Right cardiac atrium (tissue), 5 donors: ENCODE measurements at regions not wholly inside any gene's neighbourhood (a gene's known extent, or its start where the extent isn't known, plus 50 kb on each side); places are given as distances from the start of the nearest gene placed in this dataset.

Source experiments
- ATAC-seq, 2 donors: fragments of 200-7000 bp; cut with Tn5 transposase; one replicate each; pipeline versions ENCODE4 v1.8.0 to v1.9.1; 2020; ENCODE audit warnings: moderate library complexity in 2 of 2, mild to moderate bottlenecking in 1 of 2
- DNase-seq, 3 donors: peaks; one replicate each; pipeline ENCODE4 v3.0.0-alpha.2; 2020
- H3K27ac ChIP-seq: one replicate; pipeline ENCODE4 v1.5.1; 2013; ENCODE audit warnings: mild to moderate bottlenecking, low read length, control low read depth, moderate library complexity
- H3K27me3 ChIP-seq: one replicate; pipeline ENCODE4 v1.6.1; 2013; ENCODE audit not compliant: control insufficient read depth, insufficient read depth
- H3K4me1 ChIP-seq: one replicate; pipeline ENCODE4 v1.6.1; 2013; ENCODE audit warnings: low read length; ENCODE audit not compliant: control insufficient read depth, insufficient read depth
- H3K4me3 ChIP-seq: one replicate; pipeline ENCODE4 v1.5.1; 2013; ENCODE audit warnings: low read length, control low read depth
- H3K9me3 ChIP-seq: one replicate; pipeline ENCODE4 v1.6.1; 2013; ENCODE audit warnings: low read length; ENCODE audit not compliant: control insufficient read depth
- WGBS: extraction: QIAGEN DNeasy Blood & Tissue Kit; methylation state at CpG from one replicate; pipeline ENCODE4 v1.1.7; 2013; 5-methylcytosine and 5-hydroxymethylcytosine counted together
- intact Hi-C, 4 donors: fragments of 100-400 bp; cut with DNase I; formaldehyde crosslinking; loops; one replicate each; pipeline versions ENCODE4 v1.11.0 to v1.14.0; 2022 to 2023
- donor health status: healthy with polysubstance abuse.
- donor health status: DM: no; HTN: yes; CAD: no.
- donor health status: DM: no; HTN: no; CAD: no.
- donor health status: DM: no; HTN: yes; CAD: no; lungs with severe emphysema.
- donor health status: DM: yes; HTN: yes; CAD: no.

DNA sequence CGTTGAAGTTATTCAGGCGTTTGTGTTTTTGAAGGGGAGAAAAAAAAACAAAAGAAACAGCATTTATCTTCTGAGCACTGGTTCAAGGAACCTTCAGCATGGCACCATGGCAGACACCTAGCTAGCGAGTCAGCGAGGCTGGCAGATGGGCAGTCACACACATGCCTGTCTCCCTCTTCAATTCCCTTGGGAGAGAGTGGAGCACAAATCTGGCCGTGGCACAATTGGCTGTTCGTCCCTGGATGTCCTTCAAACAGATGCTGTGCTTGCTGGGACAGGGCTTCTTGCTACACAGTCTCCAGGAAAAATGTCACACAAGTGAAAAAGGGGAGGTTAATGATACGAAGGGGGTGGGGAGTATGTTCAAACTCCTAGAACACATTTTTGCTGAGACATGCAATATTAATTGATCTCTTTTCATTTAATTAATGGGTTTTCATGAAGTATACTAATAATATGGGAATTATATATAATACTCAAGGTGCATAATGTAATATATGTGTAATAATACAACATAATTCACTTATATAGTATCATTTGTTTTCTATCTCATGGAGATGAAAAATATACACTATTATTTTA is 1674.5 kb upstream of the SLC10A2 start:
- intact Hi-C loops: no loop called here
- Histone ChIP-seq H3K27me3 (no peaks in the 10 kb centered on the region), H3K9me3 (no peaks in the 10 kb centered on the region), H3K4me1 (no peaks in the 10 kb centered on the region), H3K4me3 (no peak overlapping the region), H3K27ac (no peak overlapping the region)
- DNase-seq (peak in 1 of 3 donors; percentile 29), ATAC-seq (no peak)
- 49% methylated on average over 7 of the region's 7 CpGs for WGBS

DNA sequence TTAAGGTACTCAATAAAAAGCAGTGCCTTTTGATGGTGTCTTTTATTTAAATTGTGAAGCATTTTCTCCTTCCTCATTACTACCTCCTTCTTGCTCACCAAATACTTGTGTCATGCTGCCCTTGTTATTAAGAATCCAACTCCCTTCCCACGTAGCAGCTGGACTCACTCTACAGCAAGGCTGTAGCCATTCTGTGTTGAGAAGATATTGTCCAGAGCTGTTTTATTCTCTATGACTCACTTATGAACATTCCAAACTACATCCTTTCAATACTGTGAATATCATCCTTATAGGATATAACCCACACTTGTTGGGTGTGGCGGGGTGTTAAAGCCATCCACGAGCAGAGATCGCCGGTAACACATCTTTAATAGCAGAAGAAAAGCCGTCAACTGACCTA is 1671.5 kb upstream of the SLC10A2 start:
- 68% methylated on average over 6 of the region's 6 CpGs for WGBS
- Histone ChIP-seq H3K9me3 (no peaks in the 10 kb centered on the region), H3K27me3 (no peaks in the 10 kb centered on the region), H3K4me1 (no peaks in the 10 kb centered on the region), H3K4me3 (no peak overlapping the region), H3K27ac (no peak overlapping the region)
- DNase-seq (no peak), ATAC-seq (no peak)
- intact Hi-C loops: no loop called here

DNA sequence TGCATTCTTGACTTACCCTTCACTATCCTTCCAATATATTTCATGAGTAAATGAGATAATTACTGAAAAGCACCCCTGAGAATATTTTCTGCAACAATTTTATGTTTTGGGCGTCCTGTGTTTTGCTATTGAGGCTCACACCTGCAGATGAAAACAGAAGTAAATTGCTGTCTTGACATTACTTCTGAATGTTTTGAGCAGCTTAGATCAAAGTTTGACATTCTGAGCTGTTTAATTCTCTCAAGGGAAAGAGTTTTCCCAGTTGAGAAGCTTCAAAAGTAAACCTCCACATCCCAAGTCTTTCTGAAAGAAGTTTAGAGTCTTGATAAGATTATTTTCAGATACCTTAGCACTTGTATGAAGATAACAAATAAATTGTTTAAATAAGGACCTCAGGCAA is 1667.2 kb upstream of the SLC10A2 start:
- ATAC-seq (no peak), DNase-seq (no peak)
- Histone ChIP-seq H3K4me3 (no peak overlapping the region), H3K4me1 (no peaks in the 10 kb centered on the region), H3K27ac (no peak overlapping the region), H3K9me3 (no peaks in the 10 kb centered on the region), H3K27me3 (no peaks in the 10 kb centered on the region)
- 77% methylated on average over 1 of the region's 1 CpG for WGBS
- intact Hi-C loops: no loop called here

DNA sequence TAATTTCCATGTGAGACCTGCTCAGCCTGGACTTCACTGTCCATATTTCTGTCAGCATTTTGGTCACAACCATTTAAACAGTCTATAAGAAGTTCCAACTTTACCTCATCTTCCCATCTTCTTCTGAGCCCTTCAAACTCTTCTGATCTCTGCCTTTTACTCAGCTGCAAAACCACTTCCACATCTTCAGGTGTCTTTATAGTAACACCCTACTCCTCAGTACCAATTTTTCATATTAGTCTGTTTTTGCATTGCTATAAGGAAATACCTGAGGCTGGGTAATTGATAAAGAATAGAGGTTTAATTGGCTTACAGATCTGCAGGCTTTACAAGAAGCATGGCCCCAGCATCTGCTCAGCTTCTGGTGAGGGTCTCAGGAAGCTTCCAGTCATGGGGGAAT is 1648.9 kb upstream of the SLC10A2 start:
- ATAC-seq (no peak), DNase-seq (no peak)
- H3K27me3 ChIP-seq: no peaks in the 10 kb centered on the region
- no peak overlapping the region for H3K27ac ChIP-seq
- no peaks in the 10 kb centered on the region for H3K4me1 ChIP-seq
- no peak overlapping the region for H3K4me3 ChIP-seq
- intact Hi-C loops: no loop called here
- H3K9me3 ChIP-seq: no peaks in the 10 kb centered on the region

DNA sequence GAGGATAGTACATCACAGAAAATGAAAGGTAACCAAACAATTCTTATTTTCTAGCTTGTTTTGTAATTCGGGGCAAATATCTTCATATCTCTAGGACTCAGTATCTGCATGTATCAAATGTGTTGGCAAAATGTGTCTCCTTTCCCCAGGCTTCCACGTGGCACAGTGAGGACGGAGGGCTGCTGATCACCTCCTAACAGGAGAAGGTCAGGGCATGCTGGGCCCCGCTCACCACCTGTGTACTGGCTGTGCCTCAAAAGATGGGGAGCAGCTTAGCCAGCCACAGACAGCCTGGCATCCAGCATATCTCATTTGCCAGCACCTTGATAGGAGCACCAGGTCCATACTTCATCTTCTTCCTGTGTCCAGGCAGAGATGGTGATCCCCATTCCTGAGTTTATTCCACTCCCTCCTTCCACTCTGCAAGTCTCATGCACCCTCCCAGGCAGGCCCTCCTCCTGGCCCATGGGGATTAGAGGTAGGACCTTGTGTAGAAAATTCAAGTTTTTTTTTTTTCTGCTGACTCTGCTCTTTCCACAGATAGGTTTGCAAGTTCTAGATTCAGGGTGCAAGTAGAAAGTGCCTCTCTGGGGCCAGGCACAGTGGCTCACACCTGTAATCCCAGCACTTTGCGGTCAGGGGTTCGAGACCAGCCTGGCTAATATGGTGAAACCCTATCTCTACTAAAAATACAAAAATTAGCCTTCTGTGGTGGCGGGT is 1639.0 kb upstream of the SLC10A2 start:
- H3K4me1 ChIP-seq: no peaks in the 10 kb centered on the region
- no peak overlapping the region for H3K4me3 ChIP-seq
- 90% methylated on average over 7 of the region's 7 CpGs for WGBS
- H3K9me3 ChIP-seq: no peaks in the 10 kb centered on the region
- intact Hi-C loops: no loop called here
- no peak overlapping the region for H3K27ac ChIP-seq
- DNase-seq (peak in 2 of 3 donors; percentile 23 to 30), ATAC-seq (no peak)
- no peaks in the 10 kb centered on the region for H3K27me3 ChIP-seq

DNA sequence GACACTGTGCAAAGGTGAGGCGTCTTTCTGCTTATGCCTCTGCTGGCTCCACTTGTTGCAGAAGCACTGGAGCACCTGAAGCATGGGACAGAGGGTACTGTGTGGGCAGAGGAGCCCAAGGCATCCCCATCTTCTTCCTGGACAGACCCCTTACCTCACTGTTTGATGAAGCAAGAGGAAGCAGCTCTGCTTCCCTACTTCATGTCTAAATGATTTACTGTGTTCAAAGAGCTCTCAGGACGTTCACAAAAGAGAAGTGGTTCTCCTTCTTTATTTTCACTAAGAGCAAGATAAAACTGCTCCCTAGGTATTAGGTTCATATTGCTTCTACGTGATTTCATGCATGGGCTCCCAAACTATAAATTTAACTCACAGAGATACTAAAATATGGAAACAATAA is 1635.4 kb upstream of the SLC10A2 start:
- H3K4me3 ChIP-seq: no peak overlapping the region
- H3K4me1 ChIP-seq: no peaks in the 10 kb centered on the region
- 66% methylated on average over 3 of the region's 3 CpGs for WGBS
- H3K27me3 ChIP-seq: no peaks in the 10 kb centered on the region
- no peak for ATAC-seq
- no peak for DNase-seq
- intact Hi-C loops: no loop called here
- no peak overlapping the region for H3K27ac ChIP-seq
- no peaks in the 10 kb centered on the region for H3K9me3 ChIP-seq

DNA sequence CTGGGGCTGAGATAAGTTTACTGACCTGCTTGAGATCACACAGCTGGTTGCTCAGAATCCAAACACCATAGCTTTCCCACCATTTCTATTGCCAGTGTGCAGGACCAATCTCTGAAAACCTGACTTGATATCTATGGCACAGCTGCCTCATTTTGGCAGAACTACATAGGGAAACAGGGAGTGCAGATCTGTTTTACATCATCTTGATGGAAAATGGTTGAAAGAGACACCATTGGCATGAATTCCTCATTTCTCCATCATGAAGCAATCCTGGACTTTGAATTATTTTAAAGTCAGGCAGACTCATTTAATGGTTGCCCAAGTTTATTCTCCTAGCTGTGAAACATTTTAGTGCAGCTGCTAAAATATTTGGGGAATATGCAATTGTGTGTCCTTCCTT is 1628.2 kb upstream of the SLC10A2 start:
- intact Hi-C loops: no loop called here
- H3K4me3 ChIP-seq: no peak overlapping the region
- no peaks in the 10 kb centered on the region for H3K9me3 ChIP-seq
- H3K27me3 ChIP-seq: no peaks in the 10 kb centered on the region
- no peaks in the 10 kb centered on the region for H3K4me1 ChIP-seq
- H3K27ac ChIP-seq: no peak overlapping the region
- ATAC-seq (no peak), DNase-seq (no peak)

DNA sequence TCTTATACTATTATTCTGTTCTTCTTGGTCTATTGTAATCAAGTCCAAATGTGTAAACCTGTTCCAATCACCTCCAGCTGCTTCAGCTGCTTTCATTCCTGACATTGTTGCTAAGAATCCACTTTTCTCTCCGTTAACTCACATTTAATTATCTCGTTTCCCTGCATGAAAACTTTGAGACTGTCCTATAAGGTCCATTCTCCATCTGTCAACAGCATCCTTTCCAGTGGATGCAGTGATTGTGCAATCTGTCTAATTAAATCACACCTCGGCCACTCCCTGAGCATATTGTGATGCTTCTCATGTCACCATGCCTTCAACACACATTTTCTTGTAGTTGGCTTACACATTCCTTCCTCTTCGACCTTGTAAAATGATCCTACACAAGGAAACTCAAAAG is 1626.9 kb upstream of the SLC10A2 start:
- ATAC-seq (no peak), DNase-seq (no peak)
- intact Hi-C loops: no loop called here
- Histone ChIP-seq H3K4me1 (no peaks in the 10 kb centered on the region), H3K4me3 (no peak overlapping the region), H3K27ac (no peak overlapping the region), H3K9me3 (no peaks in the 10 kb centered on the region), H3K27me3 (no peaks in the 10 kb centered on the region)
- 57% methylated on average over 4 of the region's 4 CpGs for WGBS

DNA sequence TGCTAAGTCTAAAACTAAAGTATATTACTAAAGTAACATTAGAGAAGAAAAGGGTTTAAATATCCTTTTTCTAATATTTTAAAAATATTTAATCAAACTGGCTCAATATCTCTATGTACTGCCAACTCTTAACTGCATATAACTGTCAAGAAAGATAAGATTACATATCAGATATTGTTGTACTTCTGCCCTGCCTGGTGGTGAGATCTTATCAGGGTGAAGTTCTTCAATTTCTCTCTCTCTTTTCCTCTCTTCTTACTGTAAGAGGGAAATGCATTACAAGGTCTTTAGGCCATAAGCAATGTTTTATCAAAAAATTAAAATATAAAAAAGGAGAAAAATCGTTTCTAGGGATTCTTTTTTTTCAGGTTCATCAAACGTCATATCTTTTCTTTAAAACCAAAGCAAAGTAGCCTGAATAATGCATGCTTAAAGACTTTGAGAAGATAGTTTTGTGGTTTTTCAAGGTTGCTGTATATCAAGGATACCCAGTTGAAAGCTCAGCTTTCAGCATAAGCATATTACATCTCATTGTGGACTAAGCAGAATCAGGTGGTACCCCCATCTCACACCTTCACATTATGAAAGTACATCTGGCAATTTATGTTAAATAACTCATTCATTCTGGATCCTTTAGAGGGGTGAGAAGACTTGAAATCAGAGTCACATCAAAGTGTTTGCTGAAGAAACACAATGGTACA is 1625.7 kb upstream of the SLC10A2 start:
- WGBS: 49% methylated on average over 2 of the region's 2 CpGs
- no peaks in the 10 kb centered on the region for H3K27me3 ChIP-seq

DNA sequence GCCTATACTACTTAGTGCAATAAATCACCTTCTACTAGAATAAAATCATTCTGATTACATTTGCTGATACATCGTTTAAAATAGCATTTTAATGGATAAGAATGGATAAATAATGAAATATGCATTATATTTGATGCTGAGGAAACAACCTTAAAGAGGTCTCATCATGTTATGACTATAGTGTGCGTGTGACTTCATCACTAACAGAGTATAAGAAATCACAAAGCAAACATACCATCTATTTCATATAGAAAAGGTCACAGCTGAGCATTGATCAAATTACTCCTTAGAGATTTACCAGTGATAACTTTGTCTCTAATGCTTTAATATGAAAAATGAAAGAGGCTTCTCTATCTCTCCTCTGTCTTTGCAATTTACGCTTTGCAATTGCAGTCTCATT is 1620.3 kb upstream of the SLC10A2 start:
- Histone ChIP-seq H3K9me3 (no peaks in the 10 kb centered on the region), H3K27me3 (no peaks in the 10 kb centered on the region), H3K4me1 (no peaks in the 10 kb centered on the region), H3K27ac (no peak overlapping the region), H3K4me3 (no peak overlapping the region)
- no peak for ATAC-seq
- DNase-seq: no peak
- intact Hi-C loops: no loop called here
- WGBS: 77% methylated on average over 3 of the region's 3 CpGs

More for the DNA sequence above, 1625.7 kb upstream of the SLC10A2 start:
- no peak overlapping the region for H3K27ac ChIP-seq
- no peak overlapping the region for H3K4me3 ChIP-seq
- intact Hi-C loops: no loop called here
- ATAC-seq (no peak), DNase-seq (no peak)
- H3K9me3 ChIP-seq: no peaks in the 10 kb centered on the region
- H3K4me1 ChIP-seq: no peaks in the 10 kb centered on the region

DNA sequence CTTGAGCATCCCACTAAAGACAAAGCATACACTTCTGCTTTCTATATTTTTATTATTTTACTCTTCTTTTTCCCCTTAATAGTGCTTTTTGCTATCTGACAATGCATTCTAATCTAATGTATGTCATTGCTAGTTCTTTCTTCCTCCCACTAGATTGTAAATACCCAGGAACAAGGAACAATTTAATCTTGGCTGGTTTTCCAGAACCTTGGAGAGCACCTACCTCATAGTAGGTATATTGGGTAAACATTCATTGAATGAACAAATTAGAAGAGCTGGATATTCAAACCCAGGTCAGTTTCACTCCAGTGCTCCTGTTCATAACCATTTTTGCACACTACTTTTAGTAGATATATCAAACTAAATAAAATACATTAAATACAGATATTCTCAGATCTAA is 1617.6 kb upstream of the SLC10A2 start:
- Histone ChIP-seq H3K27me3 (no peaks in the 10 kb centered on the region), H3K4me3 (no peak overlapping the region), H3K4me1 (no peaks in the 10 kb centered on the region), H3K27ac (no peak overlapping the region), H3K9me3 (no peaks in the 10 kb centered on the region)
- intact Hi-C loops: no loop called here
- DNase-seq (no peak), ATAC-seq (no peak)
